Smooth muscle cell of the brain vasculature (primary cell): ENCODE measurements at regions not wholly inside any gene's neighbourhood (a gene's known extent, or its start where the extent isn't known, plus 50 kb on each side); places are given as distances from the start of the nearest gene placed in this dataset.
"Not testable (repeated sequence)": the region's sequence is repeated elsewhere in the genome, so short reads cannot be mapped to it uniquely, and the experiment has no call there.

Source experiments
- DNase-seq: peaks from one replicate; pipeline ENCODE4 v3.0.0-alpha.2; 2012; ENCODE audit warnings: low read depth, low spot score

GRCh38 chr12:67455236-67455635 is 186.1 kb downstream of the CAND1 start:
- no peak for DNase-seq

- DNase-seq: peak; percentile 57
Measured at GRCh38 chr12:67456431-67456901, 187.3 kb downstream of the CAND1 start.

GRCh38 chr12:67457136-67457535 is 188.0 kb downstream of the CAND1 start:
- DNase-seq: no peak

GRCh38 chr12:67457778-67458665 is 188.9 kb downstream of the CAND1 start:
- no peak for DNase-seq

GRCh38 chr12:67459173-67459572 is 189.4 kb upstream of the DYRK2 start:
- DNase-seq: no peak

- no peak for DNase-seq
Measured at GRCh38 chr12:67459578-67459977, 189.0 kb upstream of the DYRK2 start.

GRCh38 chr12:67460388-67460787 is 188.2 kb upstream of the DYRK2 start:
- no peak for DNase-seq

GRCh38 chr12:67468549-67469245 is 179.8 kb upstream of the DYRK2 start:
- DNase-seq: no peak

- DNase-seq: no peak
Measured at GRCh38 chr12:67469666-67470065, 178.9 kb upstream of the DYRK2 start.

GRCh38 chr12:67471810-67472209 is 176.7 kb upstream of the DYRK2 start:
- DNase-seq: no peak

- DNase-seq: no peak
Measured at GRCh38 chr12:67472539-67472938, 176.0 kb upstream of the DYRK2 start.

- DNase-seq: no peak
Measured at GRCh38 chr12:67474934-67475620, 173.5 kb upstream of the DYRK2 start.

GRCh38 chr12:67475725-67476124 is 172.8 kb upstream of the DYRK2 start:
- no peak for DNase-seq

GRCh38 chr12:67477681-67478265 is 170.8 kb upstream of the DYRK2 start:
- no peak for DNase-seq

GRCh38 chr12:67482751-67483661 is 165.5 kb upstream of the DYRK2 start:
- no peak for DNase-seq

GRCh38 chr12:67483871-67484554 is 164.5 kb upstream of the DYRK2 start:
- DNase-seq: no peak

GRCh38 chr12:67484791-67485480 is 163.6 kb upstream of the DYRK2 start:
- no peak for DNase-seq

- no peak for DNase-seq
Measured at GRCh38 chr12:67486671-67487070, 161.9 kb upstream of the DYRK2 start.

- DNase-seq: not testable (repeated sequence)
Measured at GRCh38 chr12:67488349-67488748, 160.2 kb upstream of the DYRK2 start.

GRCh38 chr12:67489007-67489406 is 159.5 kb upstream of the DYRK2 start:
- DNase-seq: no peak
